GM12865 (cell line): ENCODE measurements at regions not wholly inside any gene's neighbourhood (a gene's known extent, or its start where the extent isn't known, plus 50 kb on each side); places are given as distances from the start of the nearest gene placed in this dataset.
"Not testable (repeated sequence)": the region's sequence is repeated elsewhere in the genome, so short reads cannot be mapped to it uniquely, and the experiment has no call there.

Experiments
- DNase-seq: peaks from one replicate; pipeline ENCODE4 v3.0.0; 2010; ENCODE audit warnings: low read depth
- H3K4me3 ChIP-seq: 2 replicates; pipeline ENCODE4 v1.5.1; 2011; ENCODE audit warnings: mild to moderate bottlenecking, low read depth, low read length, control low read depth
- TF ChIP-seq, protein P1 (sequence below): IDR thresholded peaks from 2 replicates; pipeline ENCODE4 v1.5.1; 2011; ENCODE audit warnings: low read length, control low read depth, low read depth, inconsistent platforms; ENCODE audit not compliant: insufficient read depth; ENCODE audit errors: missing control alignments

DNA sequence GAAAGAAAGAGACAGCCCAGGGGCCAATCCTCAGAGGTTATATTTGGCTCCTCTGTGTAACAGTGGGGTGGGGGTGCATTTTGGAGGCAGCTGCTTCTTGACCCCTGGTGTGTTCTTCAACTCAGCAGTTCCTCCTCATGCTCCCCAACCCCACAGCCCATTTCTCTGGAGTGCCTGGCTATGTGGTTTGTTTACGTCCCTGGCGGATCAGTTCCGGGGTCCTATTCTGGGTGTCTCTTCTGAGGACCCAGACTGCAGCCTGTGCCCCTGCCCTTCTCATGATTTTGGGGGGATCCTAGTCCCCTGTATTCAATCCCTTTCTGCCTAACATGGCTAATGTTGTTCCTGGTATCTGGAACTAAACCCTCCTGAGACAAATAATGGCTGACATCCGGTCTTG, 70.5 kb upstream of the SULF2 start:
- DNase-seq = no peak
- TF ChIP-seq, protein P1, sequence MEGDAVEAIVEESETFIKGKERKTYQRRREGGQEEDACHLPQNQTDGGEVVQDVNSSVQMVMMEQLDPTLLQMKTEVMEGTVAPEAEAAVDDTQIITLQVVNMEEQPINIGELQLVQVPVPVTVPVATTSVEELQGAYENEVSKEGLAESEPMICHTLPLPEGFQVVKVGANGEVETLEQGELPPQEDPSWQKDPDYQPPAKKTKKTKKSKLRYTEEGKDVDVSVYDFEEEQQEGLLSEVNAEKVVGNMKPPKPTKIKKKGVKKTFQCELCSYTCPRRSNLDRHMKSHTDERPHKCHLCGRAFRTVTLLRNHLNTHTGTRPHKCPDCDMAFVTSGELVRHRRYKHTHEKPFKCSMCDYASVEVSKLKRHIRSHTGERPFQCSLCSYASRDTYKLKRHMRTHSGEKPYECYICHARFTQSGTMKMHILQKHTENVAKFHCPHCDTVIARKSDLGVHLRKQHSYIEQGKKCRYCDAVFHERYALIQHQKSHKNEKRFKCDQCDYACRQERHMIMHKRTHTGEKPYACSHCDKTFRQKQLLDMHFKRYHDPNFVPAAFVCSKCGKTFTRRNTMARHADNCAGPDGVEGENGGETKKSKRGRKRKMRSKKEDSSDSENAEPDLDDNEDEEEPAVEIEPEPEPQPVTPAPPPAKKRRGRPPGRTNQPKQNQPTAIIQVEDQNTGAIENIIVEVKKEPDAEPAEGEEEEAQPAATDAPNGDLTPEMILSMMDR = no peak
- H3K4me3 ChIP-seq = no peak overlapping the region

DNA sequence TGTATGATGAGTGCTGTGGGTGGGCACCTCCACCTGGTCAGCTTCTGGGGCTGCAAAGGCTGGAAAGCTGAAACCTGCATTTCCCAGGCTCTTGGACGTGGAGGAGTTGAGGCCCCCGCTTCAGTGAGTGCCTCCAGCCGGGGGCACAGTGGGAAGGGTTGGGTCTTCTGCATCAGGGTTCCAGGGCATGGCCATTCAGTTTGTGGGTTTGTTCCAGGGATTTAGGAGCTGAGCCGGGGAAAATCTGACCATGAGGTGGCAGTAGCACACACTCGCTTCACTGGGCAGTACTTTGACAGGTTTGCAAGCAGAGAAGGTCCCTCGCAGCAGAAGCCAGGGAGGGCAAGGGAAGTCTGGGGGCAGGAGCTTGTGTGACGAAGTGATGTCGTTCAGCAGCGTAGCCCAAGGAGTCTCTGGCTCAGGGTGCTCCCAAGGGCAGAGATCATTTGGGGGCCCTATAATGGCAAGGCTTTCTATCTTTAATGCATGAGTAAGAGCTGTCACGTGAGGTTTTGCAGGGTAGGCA, 69.5 kb upstream of the SULF2 start:
- H3K4me3 ChIP-seq = no peak overlapping the region
- TF ChIP-seq, protein P1 = peak; percentile 54
- peak; percentile 57 for DNase-seq

DNA sequence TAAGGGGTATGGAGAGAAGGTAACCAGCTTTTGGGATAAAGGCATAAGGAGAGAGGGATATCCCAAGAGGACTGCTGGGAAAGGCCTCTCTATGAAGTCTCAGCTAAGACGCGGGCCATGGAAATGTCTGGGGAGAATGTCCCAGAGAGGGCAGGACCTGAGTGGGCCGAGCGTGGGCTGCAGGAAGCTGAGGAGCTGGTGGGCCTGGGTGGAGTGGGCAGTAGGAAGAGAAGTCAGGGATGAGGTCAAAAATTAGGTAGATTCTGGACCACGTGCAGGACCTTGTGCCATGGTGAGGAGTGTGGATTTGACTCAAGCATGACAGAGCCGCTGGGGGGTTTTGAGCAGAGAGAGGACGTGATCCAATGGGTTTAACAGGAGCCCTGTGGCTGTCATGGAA, 66.5 kb upstream of the SULF2 start:
- TF ChIP-seq, protein P1 = no peak
- DNase-seq = no peak
- H3K4me3 ChIP-seq = no peak overlapping the region

DNA sequence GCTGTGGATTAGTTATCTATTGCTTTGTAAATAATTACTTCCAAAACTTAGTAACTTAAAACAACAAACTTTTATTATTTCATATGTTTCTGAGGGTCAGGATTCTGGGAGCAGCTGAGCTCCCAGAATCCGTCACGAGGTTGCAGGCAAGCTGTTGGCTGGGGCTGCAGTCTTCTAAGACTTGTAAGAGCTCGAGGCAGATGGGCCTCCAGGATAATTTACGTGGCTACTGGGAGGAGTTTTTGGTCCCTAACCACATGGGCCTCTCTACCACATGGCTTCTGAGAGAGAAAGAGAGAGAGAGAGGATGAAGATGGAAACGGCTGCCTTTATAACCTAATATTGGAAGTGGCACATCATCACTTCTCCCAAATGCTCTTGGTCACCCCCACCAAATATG, 64.9 kb upstream of the SULF2 start:
- TF ChIP-seq, protein P1 = no peak
- no peak overlapping the region for H3K4me3 ChIP-seq
- DNase-seq = no peak

DNA sequence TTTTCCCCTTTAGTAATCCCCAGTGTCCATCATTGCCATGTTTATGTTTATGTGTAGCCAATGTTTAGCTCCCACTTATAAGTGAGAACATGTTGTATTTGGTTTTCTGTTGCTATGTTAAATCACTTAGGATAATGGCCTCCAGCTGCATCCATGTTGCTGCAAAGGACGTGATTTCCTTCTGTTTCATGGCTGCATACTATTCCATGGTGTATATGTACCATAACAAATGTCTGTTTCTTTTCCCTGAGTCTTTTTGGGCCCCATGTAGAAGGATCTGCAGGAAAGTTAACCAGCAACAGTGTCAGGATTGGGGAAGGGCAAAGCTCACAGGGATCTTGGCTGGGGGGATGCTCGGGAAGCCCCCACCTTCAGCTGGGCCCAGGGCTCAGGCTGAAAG, 64.3 kb upstream of the SULF2 start:
- TF ChIP-seq, protein P1 = no peak
- no peak for DNase-seq
- no peak overlapping the region for H3K4me3 ChIP-seq

DNA sequence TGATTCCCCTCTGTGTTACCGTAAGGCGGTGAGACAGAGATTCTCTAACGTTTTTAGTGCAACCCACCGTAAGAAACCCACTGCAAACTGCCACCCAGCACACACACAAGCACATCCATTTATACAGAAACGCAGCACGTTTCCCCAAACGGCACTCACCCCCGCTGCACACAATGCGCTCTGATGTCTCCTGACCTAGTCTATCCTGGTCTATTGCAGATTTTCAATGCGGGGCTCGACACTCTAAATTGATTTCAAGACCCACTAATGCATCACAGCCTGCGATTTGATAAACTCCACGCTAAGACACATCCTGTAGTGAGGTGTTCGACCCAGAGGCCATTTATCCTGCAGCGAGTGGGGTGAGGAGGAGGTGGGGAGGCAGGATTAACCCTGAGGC, 63.7 kb upstream of the SULF2 start:
- TF ChIP-seq, protein P1 = no peak
- no peak for DNase-seq
- no peak overlapping the region for H3K4me3 ChIP-seq

DNA sequence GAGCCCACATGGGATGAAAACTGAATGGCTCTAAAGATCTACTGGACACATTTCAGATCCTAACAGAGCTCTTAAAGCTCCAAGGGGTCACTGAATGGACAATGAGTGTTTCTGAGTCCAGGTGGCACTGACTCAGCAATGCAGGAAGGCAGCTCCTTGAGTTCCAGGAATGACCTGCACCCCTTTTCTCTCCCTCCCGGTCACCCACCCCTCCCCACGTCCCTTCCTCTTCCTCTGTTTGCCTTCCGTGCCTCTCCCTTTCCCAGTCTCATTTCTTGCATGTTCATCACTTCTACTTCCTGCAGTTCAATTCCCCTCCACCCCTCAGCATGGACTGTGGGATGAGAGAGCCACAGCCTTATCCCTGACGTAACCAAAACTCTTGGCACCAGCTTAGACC, 63.3 kb upstream of the SULF2 start:
- not testable (repeated sequence) for H3K4me3 ChIP-seq, DNase-seq
